HCT116 (cell line): ENCODE measurements at regions not wholly inside any gene's neighbourhood (a gene's known extent, or its start where the extent isn't known, plus 50 kb on each side); places are given as distances from the start of the nearest gene placed in this dataset.

Experiments used
- ATAC-seq: fragments of 200-7000 bp; cut with Tn5 transposase; 2 replicates; pipeline ENCODE4 v1.9.1; 2020; ENCODE audit warnings: mild to moderate bottlenecking, moderate library complexity
- BruUV-seq: library from RNA; stranded (reverse); fragments of 400-500 nt; replicated peaks from 2 replicates; lab custom pipeline; 2021; lab: Mats Ljungman, UMichigan
- CTCF ChIA-PET: fragments of 300-600 bp; sonication (Branson Sonifier 250); formaldehyde crosslinking; loops from one replicate; lab custom pipeline; 2021; ENCODE audit warnings: antibody characterized with exemption; lab: Charles Lee
- POLR2A ChIA-PET: fragments of 300-600, 350-600 bp; sonication (Branson Sonifier 250); formaldehyde crosslinking; loops from one replicate; lab custom pipeline; 2021; ENCODE audit warnings: antibody characterized with exemption; lab: Charles Lee
- RAD21 ChIA-PET, 2 experiments: fragments of 300-600 bp; sonication (Branson Sonifier 250); formaldehyde crosslinking; loops; one replicate each; lab custom pipeline; 2023; ENCODE audit warnings: low total read pairs in 2 of 2; ENCODE audit not compliant: uncharacterized antibody in 2 of 2, unreplicated experiment in 2 of 2, low non-redundant PET in 1 of 2; lab: Charles Lee
- DNase-seq: peaks from one replicate; pipeline ENCODE4 v3.0.0-alpha.2; 2010; ENCODE audit warnings: low read depth, low spot score
- H2AFZ ChIP-seq: fragments of 200-600 bp; shearing (Covaris generic), sonication (generic); 2 replicates; pipeline ENCODE4 v1.6.1; 2017; ENCODE audit warnings: low read depth, mixed run types, mixed read lengths, antibody characterized with exemption, low read length; ENCODE audit not compliant: poor library complexity, severe bottlenecking
- H3K27ac ChIP-seq: 2 replicates; pipeline ENCODE4 v1.5.1; 2012; ENCODE audit warnings: low read depth, low read length
- H3K27me3 ChIP-seq: fragments of 200-600 bp; sonication (generic); 2 replicates; pipeline ENCODE4 v1.6.1; 2016; ENCODE audit warnings: mixed run types, low read length, mixed read lengths; ENCODE audit not compliant: insufficient read depth
- H3K36me3 ChIP-seq, 2 experiments: fragments of 200-500 bp in 1 of 2; fragments of 200-600 bp in 1 of 2; sonication (Bioruptor generic) in 1 of 2; sonication (generic) in 1 of 2; 2 replicates each; pipeline versions ENCODE4 v1.5.1 to v1.6.1; 2014 to 2016; ENCODE audit warnings: low read length in 2 of 2, inconsistent platforms in 1 of 2, mixed read lengths in 1 of 2, mixed run types in 1 of 2; ENCODE audit not compliant: insufficient read depth in 2 of 2, control insufficient read depth in 1 of 2
- H3K4me1 ChIP-seq, 2 experiments: fragments of 200-600 bp in 1 of 2; sonication (generic) in 1 of 2; 2 replicates each; pipeline versions ENCODE4 v1.5.1 to v1.6.1; 2012 to 2017; ENCODE audit warnings: low read length in 2 of 2, inconsistent platforms in 1 of 2, mild to moderate bottlenecking in 1 of 2, mixed read lengths in 1 of 2, mixed run types in 1 of 2, moderate library complexity in 1 of 2; ENCODE audit not compliant: insufficient read depth in 2 of 2, control insufficient read depth in 1 of 2
- H3K4me2 ChIP-seq: fragments of 200-600 bp; sonication (generic); 2 replicates; pipeline ENCODE4 v1.6.1; 2017; ENCODE audit warnings: mixed run types, low read length, mixed read lengths
- H3K4me3 ChIP-seq, 2 experiments: fragments of 200-600 bp in 1 of 2; sonication (generic) in 1 of 2; replicated peaks in 1 of 2; 2 replicates each; pipeline ENCODE4 v1.5.1; 2011 to 2016; ENCODE audit warnings: low read length in 2 of 2, control low read depth in 1 of 2, low read depth in 1 of 2, mild to moderate bottlenecking in 1 of 2, mixed read lengths in 1 of 2, mixed run types in 1 of 2
- H3K79me2 ChIP-seq: fragments of 200-600 bp; sonication (generic); 2 replicates; pipeline ENCODE4 v1.6.1; 2017; ENCODE audit warnings: mild to moderate bottlenecking, mixed run types, low read length, moderate library complexity, mixed read lengths; ENCODE audit not compliant: insufficient read depth
- H3K9ac ChIP-seq: fragments of 200-600 bp; sonication (generic); 2 replicates; pipeline ENCODE4 v1.6.1; 2016; ENCODE audit warnings: low read length, mixed read lengths
- H3K9me2 ChIP-seq: fragments of 200-600 bp; sonication (generic), shearing (Covaris generic); 2 replicates; pipeline ENCODE4 v1.6.1; 2017; ENCODE audit warnings: mixed run types, mild to moderate bottlenecking, moderate library complexity; ENCODE audit not compliant: insufficient read depth
- H3K9me3 ChIP-seq, 2 experiments: fragments of 200-500 bp in 1 of 2; fragments of 200-600 bp in 1 of 2; sonication (Bioruptor generic) in 1 of 2; sonication (generic) in 1 of 2; 2 replicates each; pipeline ENCODE4 v1.6.1; 2014 to 2017; ENCODE audit warnings: low read length in 2 of 2, mixed read lengths in 2 of 2, inconsistent platforms in 1 of 2, low read depth in 1 of 2, mild to moderate bottlenecking in 1 of 2, mixed run types in 1 of 2, moderate library complexity in 1 of 2; ENCODE audit not compliant: control insufficient read depth in 1 of 2, insufficient read depth in 1 of 2
- H4K20me1 ChIP-seq: fragments of 200-600 bp; sonication (generic), shearing (Covaris generic); 2 replicates; pipeline ENCODE4 v1.6.1; 2017; ENCODE audit warnings: mixed run types, mild to moderate bottlenecking, moderate library complexity; ENCODE audit not compliant: insufficient read depth
- CTCF ChIP-seq, 3 experiments: fragments of 200-600 bp in 1 of 3; sonication (generic) in 1 of 3; IDR thresholded peaks in 2 of 3; conservative IDR thresholded peaks in 1 of 3; 2 replicates each; pipeline ENCODE4 v1.5.1; 2012 to 2017; ENCODE audit warnings: low read depth in 2 of 3, low read length in 2 of 3, antibody characterized with exemption in 1 of 3, borderline replicate concordance in 1 of 3, control low read depth in 1 of 3, mild to moderate bottlenecking in 1 of 3, mixed read lengths in 1 of 3, mixed run types in 1 of 3, moderate library complexity in 1 of 3; ENCODE audit not compliant: insufficient read depth in 1 of 3
- ELF1 ChIP-seq: IDR thresholded peaks from 2 replicates; pipeline ENCODE4 v1.6.1; 2012; ENCODE audit warnings: low read depth, borderline replicate concordance
- EZH2phosphoT487 ChIP-seq: fragments of 200-600 bp; IDR thresholded peaks from 2 replicates; pipeline ENCODE4 v1.6.1; 2018; ENCODE audit warnings: antibody characterized with exemption, borderline replicate concordance
- FOSL1 ChIP-seq: IDR thresholded peaks from 2 replicates; pipeline ENCODE4 v1.6.1; 2012; ENCODE audit warnings: low read depth
- POLR2A ChIP-seq: IDR thresholded peaks from 2 replicates; pipeline ENCODE4 v1.7.0; 2011; ENCODE audit warnings: borderline replicate concordance; ENCODE audit not compliant: insufficient read depth, insufficient read length; ENCODE audit errors: extremely low read depth
- POLR2AphosphoS5 ChIP-seq: IDR thresholded peaks from 2 replicates; pipeline ENCODE4 v1.6.1; 2011; ENCODE audit warnings: mild to moderate bottlenecking, low read depth, low read length, moderate library complexity
- SIN3A ChIP-seq: IDR thresholded peaks from 2 replicates; pipeline ENCODE4 v1.6.1; 2012; ENCODE audit warnings: low read depth
- TCF7L2 ChIP-seq: IDR thresholded peaks from 2 replicates; pipeline ENCODE4 v1.7.0; 2011; ENCODE audit warnings: borderline replicate concordance, inconsistent platforms; ENCODE audit not compliant: insufficient read depth, insufficient read length; ENCODE audit errors: extremely low read depth
- YY1 ChIP-seq: IDR thresholded peaks from 2 replicates; pipeline ENCODE4 v1.6.1; 2011; ENCODE audit warnings: low read length, low read depth, moderate library complexity, mild to moderate bottlenecking; ENCODE audit not compliant: insufficient replicate concordance; ENCODE audit errors: extremely low read depth
- ZBTB33 ChIP-seq: IDR thresholded peaks from 2 replicates; pipeline ENCODE4 v1.6.1; 2011; ENCODE audit warnings: mild to moderate bottlenecking, low read length, moderate library complexity; ENCODE audit not compliant: insufficient replicate concordance; ENCODE audit errors: extremely low read depth
- intact Hi-C: fragments of 100-400 bp; cut with micrococcal nuclease; formaldehyde crosslinking; loops from 2 replicates; pipeline ENCODE4 v1.10.0; 2022
- TF ChIP-seq, protein P1 (sequence below): IDR thresholded peaks from 2 replicates; pipeline ENCODE4 v1.6.1; 2012

DNA sequence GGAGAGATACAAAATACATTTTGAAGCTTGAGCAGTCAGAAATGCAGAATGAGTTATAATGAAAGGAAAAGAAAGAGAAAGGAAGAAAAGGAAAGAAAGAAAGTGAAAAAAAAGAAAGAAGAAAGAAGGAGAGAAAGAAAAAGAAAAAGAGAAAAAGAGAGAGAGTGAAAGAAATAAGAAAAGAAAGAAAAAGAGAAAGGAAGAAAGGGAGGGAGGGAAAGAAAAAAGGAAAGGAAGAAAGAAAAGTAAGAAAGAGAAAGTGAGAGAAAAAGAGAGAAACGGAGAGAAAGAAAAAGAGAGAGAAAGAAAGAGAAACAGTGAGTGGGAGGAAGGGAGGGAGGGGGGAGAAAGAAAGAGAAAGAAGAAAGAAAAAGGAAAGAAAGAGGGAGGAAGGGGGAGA is 549.9 kb downstream of the GALC start (continued):
- no peak for TF ChIP-seq ELF1
- TF ChIP-seq ZBTB33, result no peak
- no peak for TF ChIP-seq EZH2phosphoT487
- TF ChIP-seq, all 23 proteins: peak for 0

GRCh38 chr14:87437158-87437557 is 555.8 kb downstream of the GALC start:
- Histone ChIP-seq H3K27ac (no peak overlapping the region), H3K4me3 (no peak overlapping the region), H3K27me3 (no peaks in the 10 kb centered on the region), H3K4me1 (no peaks in the 10 kb centered on the region), H3K79me2 (no peaks in the 10 kb centered on the region), H3K36me3 (no peaks in the 10 kb centered on the region), H4K20me1 (no peaks in the 10 kb centered on the region), H3K9me3 (peaks cover 9 to 24% of the 10 kb centered on the region in 2 experiments; a peak in 2 of 4 replicates), H3K9ac (no peak overlapping the region), H3K9me2 (no peaks in the 10 kb centered on the region), H3K4me2 (no peak overlapping the region), H2AFZ (no peak overlapping the region)
- TF ChIP-seq POLR2AphosphoS5, result no peak
- no peak for TF ChIP-seq TCF7L2
- TF ChIP-seq, protein P1, sequence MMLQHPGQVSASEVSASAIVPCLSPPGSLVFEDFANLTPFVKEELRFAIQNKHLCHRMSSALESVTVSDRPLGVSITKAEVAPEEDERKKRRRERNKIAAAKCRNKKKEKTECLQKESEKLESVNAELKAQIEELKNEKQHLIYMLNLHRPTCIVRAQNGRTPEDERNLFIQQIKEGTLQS, result no peak
- TF ChIP-seq POLR2A, result no peak
- no peak for TF ChIP-seq EZH2phosphoT487
- no peak for TF ChIP-seq SIN3A
- no peak for TF ChIP-seq YY1
- no peak for TF ChIP-seq FOSL1
- TF ChIP-seq ELF1, result no peak
- no peak for TF ChIP-seq CTCF (IDR thresholded peaks at IDR 0.05 in 2 of 3, conservative IDR thresholded peaks at IDR 0.05 in 1 of 3; ENCODE audit: borderline replicate concordance in 1 of 3, insufficient read depth in 1 of 3, low read depth in 2 of 3, low read length in 2 of 3)
- ChIA-PET RAD21 (no interaction called here), POLR2A (no interaction called here), CTCF (no interaction called here)
- BruUV-seq, result no TSS peak
- DNase-seq (no peak), ATAC-seq (no peak)
- intact Hi-C loops, result no loop called here
